Bronchial epithelial cell (primary cell): ENCODE measurements at regions not wholly inside any gene's neighbourhood (a gene's known extent, or its start where the extent isn't known, plus 50 kb on each side); places are given as distances from the start of the nearest gene placed in this dataset.
A peak's percentile ranks its signal among the peaks of the same experiment; 100 is the strongest.

ENCODE experiments used
- DNase-seq: peaks from one replicate; pipeline ENCODE4 v3.0.0-alpha.2; 2010; ENCODE audit warnings: low read depth
- FAIRE-seq: peaks from 2 replicates; lab custom pipeline; 2011; peaks lifted over from hg19 to GRCh38; lab: Jason Lieb, UNC
- H3K27me3 ChIP-seq: 2 replicates; pipeline ENCODE4 v1.5.1; 2011; ENCODE audit warnings: low read length; ENCODE audit not compliant: control insufficient read depth, insufficient read depth
- H3K36me3 ChIP-seq: 2 replicates; pipeline ENCODE4 v1.5.1; 2011; ENCODE audit warnings: low read length; ENCODE audit not compliant: control insufficient read depth, insufficient read depth
- H3K4me3 ChIP-seq: 2 replicates; pipeline ENCODE4 v1.5.1; 2011; ENCODE audit warnings: mild to moderate bottlenecking, low read depth, low read length, control low read depth
- TF ChIP-seq, protein P1 (sequence below): IDR thresholded peaks from 2 replicates; pipeline ENCODE4 v1.5.1; 2011; ENCODE audit warnings: mild to moderate bottlenecking, moderate library complexity, low read length, control low read depth, inconsistent platforms; ENCODE audit not compliant: insufficient read depth, severe bottlenecking

GRCh38 chr2:235156055-235156454, 204.2 kb downstream of the SH3BP4 start:
- Histone ChIP-seq H3K4me3 (no peak overlapping the region), H3K27me3 (no peaks in the 10 kb centered on the region), H3K36me3 (no peaks in the 10 kb centered on the region)
- DNase-seq: no peak
- peak; percentile 18 for FAIRE-seq
- TF ChIP-seq, protein P1, sequence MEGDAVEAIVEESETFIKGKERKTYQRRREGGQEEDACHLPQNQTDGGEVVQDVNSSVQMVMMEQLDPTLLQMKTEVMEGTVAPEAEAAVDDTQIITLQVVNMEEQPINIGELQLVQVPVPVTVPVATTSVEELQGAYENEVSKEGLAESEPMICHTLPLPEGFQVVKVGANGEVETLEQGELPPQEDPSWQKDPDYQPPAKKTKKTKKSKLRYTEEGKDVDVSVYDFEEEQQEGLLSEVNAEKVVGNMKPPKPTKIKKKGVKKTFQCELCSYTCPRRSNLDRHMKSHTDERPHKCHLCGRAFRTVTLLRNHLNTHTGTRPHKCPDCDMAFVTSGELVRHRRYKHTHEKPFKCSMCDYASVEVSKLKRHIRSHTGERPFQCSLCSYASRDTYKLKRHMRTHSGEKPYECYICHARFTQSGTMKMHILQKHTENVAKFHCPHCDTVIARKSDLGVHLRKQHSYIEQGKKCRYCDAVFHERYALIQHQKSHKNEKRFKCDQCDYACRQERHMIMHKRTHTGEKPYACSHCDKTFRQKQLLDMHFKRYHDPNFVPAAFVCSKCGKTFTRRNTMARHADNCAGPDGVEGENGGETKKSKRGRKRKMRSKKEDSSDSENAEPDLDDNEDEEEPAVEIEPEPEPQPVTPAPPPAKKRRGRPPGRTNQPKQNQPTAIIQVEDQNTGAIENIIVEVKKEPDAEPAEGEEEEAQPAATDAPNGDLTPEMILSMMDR: no peak

DNA sequence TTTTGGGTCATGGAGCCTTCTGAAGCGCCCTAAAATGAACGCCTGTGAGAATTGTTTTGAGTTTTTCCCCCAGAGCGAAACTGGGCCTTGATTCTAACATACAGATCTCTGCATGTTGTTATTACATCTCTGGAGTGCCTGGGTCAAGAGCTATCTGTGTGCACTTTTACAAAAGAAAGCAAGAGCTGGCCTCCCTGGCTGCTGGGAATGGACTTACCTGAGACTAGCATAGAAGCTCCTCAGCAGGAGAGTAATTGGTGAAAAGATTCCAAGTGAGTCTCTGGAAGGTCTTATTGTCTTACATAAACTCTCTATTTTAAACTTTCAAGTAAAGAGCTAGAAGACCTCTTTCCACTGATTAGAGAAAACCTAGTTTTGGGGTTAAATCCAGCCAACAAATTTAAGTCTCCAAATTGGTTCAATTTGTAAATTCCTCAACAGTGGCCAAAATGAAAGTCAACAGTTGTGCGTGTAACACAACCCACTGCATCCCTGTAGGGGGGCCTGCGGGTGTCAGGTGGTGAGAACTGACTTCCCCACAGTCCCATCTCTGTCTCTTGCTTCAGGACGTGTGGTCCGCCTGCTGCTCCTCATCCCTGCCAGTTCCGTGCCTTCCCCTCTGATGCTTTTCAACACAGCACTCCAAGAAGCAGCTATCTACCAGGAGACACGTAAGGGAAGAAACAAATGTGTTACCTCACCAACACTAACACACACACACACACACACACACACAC, 206.1 kb downstream of the SH3BP4 start:
- TF ChIP-seq, protein P1: no peak
- H3K36me3 ChIP-seq: no peaks in the 10 kb centered on the region
- no peak overlapping the region for H3K4me3 ChIP-seq
- FAIRE-seq (peak; percentile 68), DNase-seq (no peak)
- no peaks in the 10 kb centered on the region for H3K27me3 ChIP-seq

GRCh38 chr2:235160281-235160810, 208.5 kb downstream of the SH3BP4 start:
- DNase-seq (no peak), FAIRE-seq (no peak)
- Histone ChIP-seq H3K4me3 (no peak overlapping the region), H3K27me3 (no peaks in the 10 kb centered on the region), H3K36me3 (no peaks in the 10 kb centered on the region)
- TF ChIP-seq, protein P1: no peak

- H3K27me3 ChIP-seq: no peaks in the 10 kb centered on the region
- H3K36me3 ChIP-seq: no peaks in the 10 kb centered on the region
- FAIRE-seq (no peak), DNase-seq (no peak)
- TF ChIP-seq, protein P1: no peak
- H3K4me3 ChIP-seq: no peak overlapping the region
Measured at GRCh38 chr2:235161565-235161964, 209.7 kb downstream of the SH3BP4 start.

DNA sequence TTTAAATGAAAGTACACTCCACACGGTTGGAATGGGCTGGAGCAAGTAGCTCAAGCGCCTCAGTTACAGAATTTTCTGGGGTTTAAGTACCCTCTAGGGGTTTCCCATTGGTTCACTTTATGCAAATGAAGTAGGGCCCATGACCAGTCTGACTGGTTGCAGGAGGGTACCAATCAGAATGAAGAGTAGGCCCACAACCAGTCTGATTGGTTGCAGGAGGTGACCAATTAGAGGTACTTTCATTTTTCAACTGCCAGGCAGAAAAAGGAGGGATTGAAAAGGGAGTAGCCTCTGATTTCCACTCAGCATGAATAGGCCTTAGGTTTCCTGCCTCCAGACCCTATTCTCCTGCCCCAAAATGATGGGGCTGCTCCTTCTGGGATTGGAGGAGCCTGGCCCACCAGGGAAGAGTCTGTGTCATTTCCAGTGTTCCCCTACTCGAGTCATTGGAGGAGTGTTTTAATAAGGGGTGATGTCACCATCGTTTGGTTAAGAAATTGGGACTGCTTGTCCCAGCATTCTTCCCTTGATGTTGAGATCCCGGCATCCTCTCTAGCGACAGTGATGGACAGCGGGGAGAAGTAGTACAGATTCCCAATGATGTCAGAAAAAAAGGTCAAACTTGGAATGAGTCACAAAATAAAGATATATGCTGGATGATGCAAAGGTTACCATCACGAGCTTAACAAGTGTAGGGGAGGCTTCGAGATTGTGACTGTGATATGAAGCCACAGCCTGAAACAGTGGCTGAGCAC, 210.4 kb downstream of the SH3BP4 start:
- TF ChIP-seq, protein P1: no peak
- no peak overlapping the region for H3K4me3 ChIP-seq
- no peaks in the 10 kb centered on the region for H3K36me3 ChIP-seq
- FAIRE-seq: no peak
- DNase-seq: no peak
- H3K27me3 ChIP-seq: no peaks in the 10 kb centered on the region
